LNCAP (cell line): ENCODE measurements at regions not wholly inside any gene's neighbourhood (a gene's known extent, or its start where the extent isn't known, plus 50 kb on each side); places are given as distances from the start of the nearest gene placed in this dataset.

Experiments used
- TF ChIP-seq, protein P1 (sequence below): fragments of 450-650 bp; IDR thresholded peaks from 2 replicates; pipeline ENCODE4 v1.5.1; 2017; ENCODE audit warnings: mild to moderate bottlenecking

- TF ChIP-seq, protein P1, sequence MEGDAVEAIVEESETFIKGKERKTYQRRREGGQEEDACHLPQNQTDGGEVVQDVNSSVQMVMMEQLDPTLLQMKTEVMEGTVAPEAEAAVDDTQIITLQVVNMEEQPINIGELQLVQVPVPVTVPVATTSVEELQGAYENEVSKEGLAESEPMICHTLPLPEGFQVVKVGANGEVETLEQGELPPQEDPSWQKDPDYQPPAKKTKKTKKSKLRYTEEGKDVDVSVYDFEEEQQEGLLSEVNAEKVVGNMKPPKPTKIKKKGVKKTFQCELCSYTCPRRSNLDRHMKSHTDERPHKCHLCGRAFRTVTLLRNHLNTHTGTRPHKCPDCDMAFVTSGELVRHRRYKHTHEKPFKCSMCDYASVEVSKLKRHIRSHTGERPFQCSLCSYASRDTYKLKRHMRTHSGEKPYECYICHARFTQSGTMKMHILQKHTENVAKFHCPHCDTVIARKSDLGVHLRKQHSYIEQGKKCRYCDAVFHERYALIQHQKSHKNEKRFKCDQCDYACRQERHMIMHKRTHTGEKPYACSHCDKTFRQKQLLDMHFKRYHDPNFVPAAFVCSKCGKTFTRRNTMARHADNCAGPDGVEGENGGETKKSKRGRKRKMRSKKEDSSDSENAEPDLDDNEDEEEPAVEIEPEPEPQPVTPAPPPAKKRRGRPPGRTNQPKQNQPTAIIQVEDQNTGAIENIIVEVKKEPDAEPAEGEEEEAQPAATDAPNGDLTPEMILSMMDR, result no peak
These were observed 390.6 kb downstream of the NFIB start for GRCh38 chr9:13923381-13923780.

DNA sequence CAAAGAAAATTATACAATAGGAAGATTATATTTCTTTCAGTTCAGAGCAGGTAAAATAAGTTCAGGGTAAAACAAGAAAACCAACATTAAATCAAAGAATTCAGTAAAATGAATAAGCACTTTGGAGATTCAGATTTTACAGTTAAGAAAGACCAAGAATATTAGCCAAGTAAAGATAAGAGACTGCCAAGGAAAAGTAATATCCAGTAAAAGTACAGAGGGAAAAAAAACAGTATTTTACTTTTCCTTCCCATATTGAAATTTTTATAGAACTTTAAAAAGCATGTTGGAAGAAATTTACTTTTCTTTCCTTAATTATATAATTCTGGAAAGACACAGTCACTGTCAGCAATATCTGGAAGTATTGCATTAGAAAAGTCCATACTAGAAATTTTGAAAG, 393.4 kb downstream of the NFIB start:
- TF ChIP-seq, protein P1, result no peak

DNA sequence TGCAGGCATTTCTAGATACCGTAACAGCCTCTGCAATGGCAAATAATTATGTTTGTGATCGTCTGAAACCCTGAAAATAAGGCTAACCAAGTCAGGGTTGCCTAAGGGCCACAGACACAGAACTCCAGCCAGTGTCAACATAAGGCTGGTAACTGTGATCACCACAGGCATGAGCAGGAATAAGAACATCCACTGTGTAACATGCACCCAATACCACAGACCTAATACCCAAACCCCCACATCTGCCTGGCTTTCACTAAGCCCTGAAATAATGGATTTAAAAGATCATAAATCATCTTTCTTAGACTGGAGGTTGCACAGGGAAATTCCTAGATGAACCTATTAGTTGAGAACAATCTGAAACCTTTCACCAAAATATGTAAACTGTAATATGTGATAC, 394.5 kb downstream of the NFIB start:
- TF ChIP-seq, protein P1, result no peak

- TF ChIP-seq, protein P1, result no peak
These were observed 396.4 kb downstream of the NFIB start for GRCh38 chr9:13917534-13917933.

DNA sequence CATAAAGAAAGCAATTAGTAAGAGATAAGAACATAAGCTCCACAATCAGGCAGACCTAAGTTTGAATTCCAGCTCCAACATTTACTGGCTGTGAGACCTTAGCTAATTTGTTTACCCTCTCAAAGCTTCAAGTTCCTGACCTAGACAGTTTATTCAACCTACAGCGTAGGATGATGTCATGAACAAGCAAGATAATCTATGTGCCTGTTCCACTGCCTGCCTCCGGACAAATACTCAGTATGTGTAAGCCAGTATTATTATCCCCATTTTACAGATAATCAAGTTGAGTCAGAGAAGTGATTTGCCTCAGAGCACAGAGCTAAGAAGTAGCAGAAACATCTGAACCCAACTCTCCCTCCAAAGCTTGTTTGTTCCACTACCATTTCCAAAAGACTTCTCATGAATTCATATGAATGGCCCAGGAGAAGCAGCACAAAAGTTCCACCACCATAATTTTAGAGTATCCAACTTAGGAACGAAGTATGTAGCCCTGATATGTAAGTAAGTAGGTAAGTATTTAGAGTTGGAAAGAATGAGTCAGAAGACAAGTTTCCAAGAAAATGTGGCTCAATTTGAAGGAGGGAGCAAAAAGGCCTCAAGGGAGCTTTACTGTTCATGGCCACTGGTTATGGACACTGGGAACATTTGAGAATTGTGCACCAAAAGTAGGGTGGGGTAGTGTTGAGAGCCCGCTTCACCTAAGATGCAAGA, 398.2 kb downstream of the NFIB start:
- TF ChIP-seq, protein P1, result no peak

DNA sequence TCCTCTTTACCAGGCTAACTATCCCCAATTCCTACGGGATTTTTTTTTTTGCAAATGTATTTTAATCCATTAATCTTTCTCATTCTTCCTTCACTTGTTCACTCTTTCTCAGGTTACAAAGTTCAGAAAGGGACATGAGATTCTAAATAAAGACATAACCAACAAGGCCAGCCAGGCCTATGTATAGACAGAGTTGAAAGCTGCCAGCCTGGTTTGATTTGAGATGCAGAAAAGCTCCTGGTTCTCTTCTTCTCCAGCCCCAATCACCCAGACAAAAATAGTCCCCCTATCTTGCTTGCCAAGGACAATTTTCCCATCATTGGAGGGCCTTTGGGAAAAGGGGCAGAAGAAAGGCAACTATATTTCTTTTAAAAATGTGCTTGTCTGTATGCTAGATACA, 398.8 kb downstream of the NFIB start:
- TF ChIP-seq, protein P1, result no peak

DNA sequence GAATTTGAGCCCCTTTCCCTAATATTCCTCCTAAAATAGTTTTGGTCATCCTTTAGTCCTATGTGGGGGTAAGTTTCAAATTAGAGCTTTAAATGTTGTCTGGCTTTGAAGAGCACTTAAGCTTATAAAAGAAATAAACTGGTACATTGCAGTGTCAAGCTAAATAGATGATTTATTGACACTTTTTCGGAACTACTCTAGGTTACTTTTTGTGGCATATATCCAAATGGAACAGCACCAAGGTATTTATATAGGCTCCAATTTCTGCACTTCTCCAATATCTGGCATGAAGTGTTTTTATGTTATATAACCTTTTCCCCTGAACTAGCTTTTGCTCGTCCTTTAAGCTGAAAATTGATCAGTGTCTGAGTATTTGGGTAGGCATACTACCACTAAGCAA, 402.5 kb downstream of the NFIB start:
- TF ChIP-seq, protein P1, result no peak

DNA sequence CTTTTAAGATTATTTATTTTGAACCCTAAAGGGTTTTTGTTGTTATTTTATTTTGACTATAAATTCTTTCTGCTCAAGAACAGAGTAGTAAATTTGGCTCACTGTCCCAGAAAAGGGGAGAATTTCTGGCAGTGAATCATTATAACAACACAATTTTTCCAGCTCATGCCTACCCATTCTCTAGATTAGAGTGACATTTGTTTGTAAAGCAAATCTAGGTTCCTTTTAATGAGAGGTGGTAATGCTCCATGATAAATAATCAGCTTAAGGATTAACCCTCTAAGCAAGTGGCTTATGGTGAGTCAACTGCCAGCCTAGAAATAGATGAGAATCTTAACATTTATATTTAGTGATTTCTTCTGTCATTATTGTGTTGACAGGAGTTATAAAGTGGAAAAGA, 409.2 kb downstream of the NFIB start:
- TF ChIP-seq, protein P1, result no peak
